ENCODE measurements at regions not wholly inside any gene's neighbourhood (a gene's known extent, or its start where the extent isn't known, plus 50 kb on each side); places are given as distances from the start of the nearest gene placed in this dataset.

DNA sequence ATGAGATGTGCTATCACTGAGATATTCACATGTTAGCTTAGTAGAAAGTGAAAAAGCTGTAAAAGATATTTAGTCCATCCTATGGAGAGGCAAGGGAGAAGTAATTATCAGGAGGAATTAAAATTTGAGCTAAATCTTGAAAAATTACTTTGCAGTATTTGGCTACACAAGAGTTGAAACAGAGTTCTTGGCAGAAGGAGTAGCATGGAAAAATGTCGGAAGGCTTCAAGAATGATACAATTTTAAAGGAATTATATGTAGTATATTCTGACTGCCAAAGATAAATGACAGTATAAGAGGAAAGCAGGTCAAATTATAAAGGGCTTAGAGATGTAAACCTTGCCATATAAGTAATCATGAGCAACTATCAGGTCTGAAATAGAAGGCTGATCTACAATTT, 518.9 kb downstream of the BRINP3 start:
- Histone ChIP-seq H2AFZ (no peak overlapping the region), H3K4me3 (no peak overlapping the region), H3K4me1 (ENCODE audit: insufficient read depth) (0 out of 2 replicates have a peak, but pooled peaks cover 3% of the 10 kb centered on the region), H3K9me2 (ENCODE audit: insufficient read depth) (no peaks in the 10 kb centered on the region), H3F3A (replicated peaks; ENCODE audit: low read depth) (no peaks in the 10 kb centered on the region), H3K79me2 (replicated peaks; ENCODE audit: insufficient read depth) (no peaks in the 10 kb centered on the region), H3K4me2 (no peak overlapping the region), H3K27me3 (ENCODE audit: insufficient read depth) (no peaks in the 10 kb centered on the region), H4K20me1 (replicated peaks; ENCODE audit: insufficient read depth) (no peaks in the 10 kb centered on the region), H3K27ac (ENCODE audit: low read depth) (no peak overlapping the region), H3K36me3 (ENCODE audit: insufficient read depth) (no peaks in the 10 kb centered on the region)
- H3K27me3 Mint-ChIP-seq (ENCODE audit: insufficient read depth, low read depth, poor library complexity), result no peaks in the 10 kb centered on the region
- H3K36me3 Mint-ChIP-seq (ENCODE audit: low read depth), result no peaks in the 10 kb centered on the region
- TF ChIP-seq EZH2phosphoT487 (IDR thresholded peaks at IDR 0.05; ENCODE audit: unreplicated experiment) (no peak), EZH2 (IDR thresholded peaks at IDR 0.05; ENCODE audit: low read depth, unreplicated experiment) (no peak), JUNB (IDR thresholded peaks at IDR 0.05; ENCODE audit: unreplicated experiment) (no peak), NANOG (IDR thresholded peaks at IDR 0.05; ENCODE audit: borderline replicate concordance) (no peak), ZNF331 (CRISPR knock-in tag; IDR thresholded peaks at IDR 0.05; ENCODE audit: low read depth) (no peak)
- TF ChIP-seq, protein P1, sequence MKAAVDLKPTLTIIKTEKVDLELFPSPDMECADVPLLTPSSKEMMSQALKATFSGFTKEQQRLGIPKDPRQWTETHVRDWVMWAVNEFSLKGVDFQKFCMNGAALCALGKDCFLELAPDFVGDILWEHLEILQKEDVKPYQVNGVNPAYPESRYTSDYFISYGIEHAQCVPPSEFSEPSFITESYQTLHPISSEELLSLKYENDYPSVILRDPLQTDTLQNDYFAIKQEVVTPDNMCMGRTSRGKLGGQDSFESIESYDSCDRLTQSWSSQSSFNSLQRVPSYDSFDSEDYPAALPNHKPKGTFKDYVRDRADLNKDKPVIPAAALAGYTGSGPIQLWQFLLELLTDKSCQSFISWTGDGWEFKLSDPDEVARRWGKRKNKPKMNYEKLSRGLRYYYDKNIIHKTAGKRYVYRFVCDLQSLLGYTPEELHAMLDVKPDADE (IDR thresholded peaks at IDR 0.05), result no peak
- TF ChIP-seq, protein P2, sequence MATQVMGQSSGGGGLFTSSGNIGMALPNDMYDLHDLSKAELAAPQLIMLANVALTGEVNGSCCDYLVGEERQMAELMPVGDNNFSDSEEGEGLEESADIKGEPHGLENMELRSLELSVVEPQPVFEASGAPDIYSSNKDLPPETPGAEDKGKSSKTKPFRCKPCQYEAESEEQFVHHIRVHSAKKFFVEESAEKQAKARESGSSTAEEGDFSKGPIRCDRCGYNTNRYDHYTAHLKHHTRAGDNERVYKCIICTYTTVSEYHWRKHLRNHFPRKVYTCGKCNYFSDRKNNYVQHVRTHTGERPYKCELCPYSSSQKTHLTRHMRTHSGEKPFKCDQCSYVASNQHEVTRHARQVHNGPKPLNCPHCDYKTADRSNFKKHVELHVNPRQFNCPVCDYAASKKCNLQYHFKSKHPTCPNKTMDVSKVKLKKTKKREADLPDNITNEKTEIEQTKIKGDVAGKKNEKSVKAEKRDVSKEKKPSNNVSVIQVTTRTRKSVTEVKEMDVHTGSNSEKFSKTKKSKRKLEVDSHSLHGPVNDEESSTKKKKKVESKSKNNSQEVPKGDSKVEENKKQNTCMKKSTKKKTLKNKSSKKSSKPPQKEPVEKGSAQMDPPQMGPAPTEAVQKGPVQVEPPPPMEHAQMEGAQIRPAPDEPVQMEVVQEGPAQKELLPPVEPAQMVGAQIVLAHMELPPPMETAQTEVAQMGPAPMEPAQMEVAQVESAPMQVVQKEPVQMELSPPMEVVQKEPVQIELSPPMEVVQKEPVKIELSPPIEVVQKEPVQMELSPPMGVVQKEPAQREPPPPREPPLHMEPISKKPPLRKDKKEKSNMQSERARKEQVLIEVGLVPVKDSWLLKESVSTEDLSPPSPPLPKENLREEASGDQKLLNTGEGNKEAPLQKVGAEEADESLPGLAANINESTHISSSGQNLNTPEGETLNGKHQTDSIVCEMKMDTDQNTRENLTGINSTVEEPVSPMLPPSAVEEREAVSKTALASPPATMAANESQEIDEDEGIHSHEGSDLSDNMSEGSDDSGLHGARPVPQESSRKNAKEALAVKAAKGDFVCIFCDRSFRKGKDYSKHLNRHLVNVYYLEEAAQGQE (IDR thresholded peaks at IDR 0.05; ENCODE audit: unreplicated experiment), result no peak
- TF ChIP-seq, protein P3, sequence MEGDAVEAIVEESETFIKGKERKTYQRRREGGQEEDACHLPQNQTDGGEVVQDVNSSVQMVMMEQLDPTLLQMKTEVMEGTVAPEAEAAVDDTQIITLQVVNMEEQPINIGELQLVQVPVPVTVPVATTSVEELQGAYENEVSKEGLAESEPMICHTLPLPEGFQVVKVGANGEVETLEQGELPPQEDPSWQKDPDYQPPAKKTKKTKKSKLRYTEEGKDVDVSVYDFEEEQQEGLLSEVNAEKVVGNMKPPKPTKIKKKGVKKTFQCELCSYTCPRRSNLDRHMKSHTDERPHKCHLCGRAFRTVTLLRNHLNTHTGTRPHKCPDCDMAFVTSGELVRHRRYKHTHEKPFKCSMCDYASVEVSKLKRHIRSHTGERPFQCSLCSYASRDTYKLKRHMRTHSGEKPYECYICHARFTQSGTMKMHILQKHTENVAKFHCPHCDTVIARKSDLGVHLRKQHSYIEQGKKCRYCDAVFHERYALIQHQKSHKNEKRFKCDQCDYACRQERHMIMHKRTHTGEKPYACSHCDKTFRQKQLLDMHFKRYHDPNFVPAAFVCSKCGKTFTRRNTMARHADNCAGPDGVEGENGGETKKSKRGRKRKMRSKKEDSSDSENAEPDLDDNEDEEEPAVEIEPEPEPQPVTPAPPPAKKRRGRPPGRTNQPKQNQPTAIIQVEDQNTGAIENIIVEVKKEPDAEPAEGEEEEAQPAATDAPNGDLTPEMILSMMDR (conservative IDR thresholded peaks at IDR 0.05; ENCODE audit: low read depth in 2 of 2), result no peak
- DNase-seq (ENCODE audit: low spot score), result no peak
- no peak for ATAC-seq
- no peaks in the 10 kb centered on the region for H3K9me3 Mint-ChIP-seq
- no peak overlapping the region for H3K4me3 Mint-ChIP-seq
- H3K4me1 Mint-ChIP-seq, result peaks cover 4% of the 10 kb centered on the region; the same call in 2 of the 3 replicates
- no peak overlapping the region for H3K27ac Mint-ChIP-seq

DNA sequence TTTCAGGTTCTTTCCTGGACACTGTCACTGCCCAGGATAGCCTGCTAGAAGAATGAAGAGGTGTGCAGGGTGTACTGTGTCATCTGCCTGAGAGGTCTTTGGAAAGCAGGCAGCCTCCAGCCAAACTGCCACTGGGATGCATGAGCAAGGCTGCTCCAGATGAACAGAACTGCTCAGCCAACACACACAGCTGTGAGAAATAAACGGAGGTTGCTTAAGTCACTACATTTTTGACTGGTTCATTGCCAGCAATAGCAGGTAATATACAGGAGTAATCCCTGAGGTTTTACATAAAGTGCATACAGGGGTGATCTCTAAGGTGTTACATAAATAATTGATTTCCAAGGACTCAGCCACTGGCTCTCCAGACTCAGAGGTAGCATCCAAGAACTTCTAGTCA, 516.9 kb downstream of the BRINP3 start:
- Mint-ChIP-seq H3K36me3 (ENCODE audit: low read depth) (no peaks in the 10 kb centered on the region), H3K4me3 (no peak overlapping the region), H3K9me3 (no peaks in the 10 kb centered on the region), H3K27me3 (ENCODE audit: insufficient read depth, low read depth, poor library complexity) (no peaks in the 10 kb centered on the region), H3K4me1 (peaks cover 4% of the 10 kb centered on the region; the same call in 2 of the 3 replicates), H3K27ac (no peak overlapping the region)
- no peak overlapping the region for H3K27ac ChIP-seq (ENCODE audit: low read depth)
- no peak overlapping the region for H3K4me3 ChIP-seq
- ATAC-seq (no peak), DNase-seq (ENCODE audit: low spot score) (no peak)
- no peaks in the 10 kb centered on the region for H4K20me1 ChIP-seq (replicated peaks; ENCODE audit: insufficient read depth)
- peak overlapping the region; percentile 38; the same call in 1 of the 2 replicates for H2AFZ ChIP-seq
- no peaks in the 10 kb centered on the region for H3K4me1 ChIP-seq (ENCODE audit: insufficient read depth)
- no peak overlapping the region for H3K4me2 ChIP-seq
- H3K36me3 ChIP-seq (ENCODE audit: insufficient read depth), result no peaks in the 10 kb centered on the region
- H3K9me2 ChIP-seq (ENCODE audit: insufficient read depth), result no peaks in the 10 kb centered on the region
- H3K27me3 ChIP-seq (ENCODE audit: insufficient read depth), result no peaks in the 10 kb centered on the region
- H3K79me2 ChIP-seq (replicated peaks; ENCODE audit: insufficient read depth), result no peaks in the 10 kb centered on the region
- H3F3A ChIP-seq (replicated peaks; ENCODE audit: low read depth), result no peaks in the 10 kb centered on the region
- TF ChIP-seq STAT1 (IDR thresholded peaks at IDR 0.05; ENCODE audit: unreplicated experiment) (no peak), ZNF114 (CRISPR knock-in tag; IDR thresholded peaks at IDR 0.05) (no peak), JUNB (IDR thresholded peaks at IDR 0.05; ENCODE audit: unreplicated experiment) (no peak), NANOG (IDR thresholded peaks at IDR 0.05; ENCODE audit: borderline replicate concordance) (no peak)

Measured in GM23338 (cell line).